ENCODE measurements at regions not wholly inside any gene's neighbourhood (a gene's known extent, or its start where the extent isn't known, plus 50 kb on each side); places are given as distances from the start of the nearest gene placed in this dataset.

GRCh38 chr18:30134020-30134419, 908.5 kb downstream of the DSC3 start:
- TF ChIP-seq CTCF (IDR thresholded peaks at IDR 0.05) (no peak), POLR2A (IDR thresholded peaks at IDR 0.05) (no peak)
